HepG2 (cell line): ENCODE measurements at regions not wholly inside any gene's neighbourhood (a gene's known extent, or its start where the extent isn't known, plus 50 kb on each side); places are given as distances from the start of the nearest gene placed in this dataset.

ENCODE experiments used
- ATAC-seq: fragments of 200-7000 bp; cut with Tn5 transposase; 3 replicates; pipeline ENCODE4 v1.9.1; 2020; ENCODE audit warnings: mild to moderate bottlenecking, moderate library complexity
- BruUV-seq: library from RNA; stranded (reverse); fragments of 400-500 nt; replicated peaks from 2 replicates; lab custom pipeline; 2021; lab: Mats Ljungman, UMichigan
- CTCF ChIA-PET: fragments of 300-600 bp; formaldehyde crosslinking; extraction: SDS; loops from one replicate; lab custom pipeline; 2021; ENCODE audit warnings: low total read pairs, inconsistent platforms, low intra/inter-chr PET ratio; lab: Yijun Ruan, JAX
- POLR2A ChIA-PET: fragments of 350-600 bp; sonication (Branson Sonifier 250); formaldehyde crosslinking; loops from one replicate; lab custom pipeline; 2020; ENCODE audit warnings: antibody characterized with exemption, inconsistent platforms; lab: Yijun Ruan, JAX
- DNase-seq: peaks from one replicate; pipeline ENCODE4 v3.0.0-alpha.2; 2015; ENCODE audit warnings: low spot score
- FAIRE-seq: peaks from 3 replicates; lab custom pipeline; 2011; peaks lifted over from hg19 to GRCh38; lab: Jason Lieb, UNC
- H2AFZ ChIP-seq: one replicate; pipeline ENCODE4 v1.6.1; 2011; ENCODE audit warnings: low read length, inconsistent platforms
- H3K27ac ChIP-seq: fragments of 300-600 bp; 3 replicates; pipeline ENCODE4 v1.8.0; 2011; ENCODE audit warnings: mixed run types, mild to moderate bottlenecking, mixed read lengths, low read length, inconsistent platforms; ENCODE audit not compliant: insufficient read depth; ENCODE audit errors: extremely low read length
- H3K27me3 ChIP-seq, 2 experiments: fragments of 200-600 bp in 1 of 2; 2 replicates in 1 of 2; 3 replicates in 1 of 2; pipeline versions ENCODE4 v1.6.0 to v1.8.0; 2011; ENCODE audit warnings: low read length in 2 of 2, mild to moderate bottlenecking in 2 of 2, moderate library complexity in 2 of 2, inconsistent platforms in 1 of 2; ENCODE audit not compliant: insufficient read depth in 2 of 2, control insufficient read depth in 1 of 2
- H3K36me3 ChIP-seq, 2 experiments: fragments of 200-600 bp in 1 of 2; replicated peaks in 1 of 2; 2 replicates in 1 of 2; 3 replicates in 1 of 2; pipeline versions ENCODE4 v1.5.1 to v1.8.0; 2011; ENCODE audit warnings: low read length in 2 of 2, inconsistent platforms in 1 of 2; ENCODE audit not compliant: insufficient read depth in 2 of 2, control insufficient read depth in 1 of 2
- H3K4me1 ChIP-seq: 2 replicates; pipeline ENCODE4 v1.5.1; 2012; ENCODE audit warnings: low read length, inconsistent platforms; ENCODE audit not compliant: insufficient read depth
- H3K4me2 ChIP-seq: 2 replicates; pipeline ENCODE4 v1.6.0; 2011; ENCODE audit warnings: low read depth, low read length, inconsistent platforms
- H3K4me3 ChIP-seq, 3 experiments: fragments of 200-600 bp in 1 of 3; sonication (generic), shearing (Covaris generic) in 1 of 3; replicated peaks in 1 of 3; 2 replicates each; pipeline ENCODE4 v1.5.1; 2011 to 2016; ENCODE audit warnings: low read length in 3 of 3, inconsistent platforms in 2 of 3, low read depth in 2 of 3, mild to moderate bottlenecking in 2 of 3, control low read depth in 1 of 3, mixed read lengths in 1 of 3; ENCODE audit not compliant: insufficient read depth in 1 of 3
- H3K79me2 ChIP-seq: one replicate; pipeline ENCODE4 v1.6.1; 2011; ENCODE audit warnings: low read length, inconsistent platforms; ENCODE audit not compliant: insufficient read depth
- H3K9ac ChIP-seq: 2 replicates; pipeline ENCODE4 v1.6.0; 2011; ENCODE audit warnings: mild to moderate bottlenecking, low read depth, low read length, inconsistent platforms; ENCODE audit not compliant: insufficient read depth
- H3K9me3 ChIP-seq: 2 replicates; pipeline ENCODE4 v1.5.1; 2012; ENCODE audit warnings: mild to moderate bottlenecking, low read length
- H4K20me1 ChIP-seq: 2 replicates; pipeline ENCODE4 v1.6.0; 2011; ENCODE audit warnings: inconsistent platforms, mild to moderate bottlenecking, low read length, moderate library complexity; ENCODE audit not compliant: insufficient read depth
- AKAP8 ChIP-seq: sonication (generic); formaldehyde crosslinking; IDR thresholded peaks from 2 replicates; pipeline ENCODE4 v1.5.1; 2020; ENCODE audit warnings: mild to moderate bottlenecking, missing genetic modification reagents
- GATAD1 ChIP-seq: IDR thresholded peaks from 2 replicates; pipeline ENCODE4 v1.6.1; 2016; ENCODE audit warnings: missing genetic modification reagents, missing compliant biosample characterization
- NFE2 ChIP-seq: sonication (generic); formaldehyde crosslinking; IDR thresholded peaks from 2 replicates; pipeline ENCODE4 v1.4.0; 2020; ENCODE audit warnings: missing genetic modification reagents
- NONO ChIP-seq, 2 experiments: fragments of 450-650 bp in 1 of 2; sonication (generic) in 1 of 2; formaldehyde crosslinking in 1 of 2; IDR thresholded peaks in 1 of 2; conservative IDR thresholded peaks in 1 of 2; 2 replicates each; pipeline versions ENCODE4 v1.6.1 to v1.8.0; 2017 to 2022; ENCODE audit warnings: mild to moderate bottlenecking in 1 of 2, missing genetic modification reagents in 1 of 2, moderate library complexity in 1 of 2
- PHF21A ChIP-seq: sonication (generic); formaldehyde crosslinking; IDR thresholded peaks from 2 replicates; pipeline ENCODE4 v1.5.0; 2020; ENCODE audit warnings: mild to moderate bottlenecking, missing genetic modification reagents
- ZBTB39 ChIP-seq: sonication (generic); formaldehyde crosslinking; IDR thresholded peaks from 2 replicates; pipeline ENCODE4 v1.5.0; 2020; ENCODE audit warnings: missing genetic modification reagents
- ZFY ChIP-seq: sonication (generic); formaldehyde crosslinking; IDR thresholded peaks from 2 replicates; pipeline ENCODE4 v1.4.0; 2020; ENCODE audit warnings: missing genetic modification reagents
- ZNF280D ChIP-seq: sonication (generic); formaldehyde crosslinking; IDR thresholded peaks from 2 replicates; pipeline ENCODE4 v1.5.1; 2020; ENCODE audit warnings: mild to moderate bottlenecking, missing genetic modification reagents
- ZNF30 ChIP-seq: sonication (generic); formaldehyde crosslinking; IDR thresholded peaks from 2 replicates; pipeline ENCODE4 v1.5.0; 2020; ENCODE audit warnings: mild to moderate bottlenecking, missing genetic modification reagents
- ZNF350 ChIP-seq: sonication (generic); formaldehyde crosslinking; IDR thresholded peaks from 2 replicates; pipeline ENCODE4 v1.4.0; 2020; ENCODE audit warnings: mild to moderate bottlenecking, low read depth, missing genetic modification reagents, borderline replicate concordance
- WGBS: methylation state at CpG from one replicate; pipeline ENCODE4 v1.1.6; 2017; ENCODE audit warnings: low lambda C conversion rate; 5-methylcytosine and 5-hydroxymethylcytosine counted together
- in situ Hi-C: cut with HindIII; loops from 2 replicates; pipeline ENCODE4 v1.10.0; 2017; ENCODE audit warnings: low pct_unique_long_range_greater_than_20kb; ENCODE audit not compliant: extremely low pct_ligation_motif_present
- intact Hi-C: fragments of 100-400 bp; cut with micrococcal nuclease; formaldehyde crosslinking; loops from one replicate; pipeline ENCODE4 v1.10.0; 2022; ENCODE audit not compliant: unreplicated experiment

DNA sequence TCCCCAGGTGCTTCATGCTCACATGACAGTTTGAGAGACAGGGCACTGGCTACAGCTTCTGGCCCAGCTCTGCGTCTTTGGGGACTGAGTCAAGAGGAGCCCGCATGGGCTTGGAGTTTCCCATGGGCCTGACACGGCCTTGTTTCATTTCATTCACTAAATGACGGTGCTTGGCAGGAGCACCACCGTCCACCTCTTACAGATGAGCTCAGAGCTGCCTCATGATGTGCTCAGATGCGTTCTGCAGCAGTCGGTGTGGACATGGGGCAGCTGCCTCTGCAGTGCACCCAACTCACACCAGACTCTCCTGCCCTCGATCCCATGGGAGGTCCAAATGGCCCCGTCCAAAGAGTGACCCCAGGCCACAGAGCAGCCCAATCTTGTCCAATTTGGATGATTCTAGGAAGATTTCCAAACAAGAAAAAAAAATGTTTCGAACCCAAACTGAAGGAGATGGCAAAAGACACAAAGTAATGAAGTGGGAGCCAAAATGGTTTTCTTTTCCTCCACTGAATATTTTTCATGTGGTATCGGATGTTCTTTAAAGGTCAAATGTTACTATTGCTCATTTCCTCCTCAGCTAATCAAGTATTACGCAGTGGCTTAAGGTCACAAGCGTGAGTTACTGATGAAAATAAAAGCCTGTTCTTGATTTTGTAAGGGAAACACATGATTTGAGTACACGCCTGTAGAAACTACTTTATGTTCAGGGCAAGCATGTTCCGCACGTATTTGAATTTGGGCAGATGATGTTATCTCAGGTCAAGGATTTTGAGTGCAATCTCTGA, 524.2 kb downstream of the CDH26 start:
- H4K20me1 ChIP-seq = no peaks in the 10 kb centered on the region
- CTCF ChIA-PET = no interaction called here

GRCh38 chr20:60483371-60483770, 525.1 kb downstream of the CDH26 start:
- peaks cover 43% of the 10 kb centered on the region for H3K9me3 ChIP-seq
- no peak overlapping the region for H3K9ac ChIP-seq
- H3K27me3 ChIP-seq = peaks cover 0 to 6% of the 10 kb centered on the region in 2 experiments; a peak in 1 of 5 replicates
- no peak overlapping the region for H3K4me2 ChIP-seq
- no peak for TF ChIP-seq NONO (IDR thresholded peaks at IDR 0.05)
- no peak for TF ChIP-seq NONO (CRISPR knock-in tag; conservative IDR thresholded peaks at IDR 0.05)
- TF ChIP-seq ZNF30 (CRISPR knock-in tag) = no peak
- no peak for TF ChIP-seq ZNF280D
- no peak for TF ChIP-seq ZNF350
- no peak for TF ChIP-seq ZBTB39 (CRISPR knock-in tag)
- no peak for TF ChIP-seq ZFY
- no peak for TF ChIP-seq NFE2 (CRISPR knock-in tag)
- DNase-seq (no peak), FAIRE-seq (no peak), ATAC-seq (no peak)
- POLR2A ChIA-PET = no interaction called here
- in situ Hi-C loops (no loop called here), intact Hi-C loops (no loop called here)
- 8% methylated on average over 1 of the region's 1 CpG for WGBS
- H4K20me1 ChIP-seq = no peaks in the 10 kb centered on the region
- no peak overlapping the region for H3K4me3 ChIP-seq
- no TSS peak for BruUV-seq
- no peaks in the 10 kb centered on the region for H3K36me3 ChIP-seq
- no peaks in the 10 kb centered on the region for H3K4me1 ChIP-seq
- no peak overlapping the region for H3K27ac ChIP-seq
- H2AFZ ChIP-seq = no peak overlapping the region
- CTCF ChIA-PET = no interaction called here
- no peaks in the 10 kb centered on the region for H3K79me2 ChIP-seq

More for the DNA sequence above, 524.2 kb downstream of the CDH26 start:
- Histone ChIP-seq H3K9me3 (peaks cover 37% of the 10 kb centered on the region), H3K79me2 (no peaks in the 10 kb centered on the region), H2AFZ (no peak overlapping the region), H3K27me3 (peaks cover 0 to 6% of the 10 kb centered on the region in 2 experiments; a peak in 1 of 5 replicates), H3K4me3 (no peak overlapping the region), H3K27ac (no peak overlapping the region), H3K4me2 (no peak overlapping the region), H3K9ac (no peak overlapping the region), H3K36me3 (no peaks in the 10 kb centered on the region), H3K4me1 (no peaks in the 10 kb centered on the region)
- no TSS peak for BruUV-seq
- intact Hi-C loops (no loop called here), in situ Hi-C loops (no loop called here)
- no peak for ATAC-seq
- FAIRE-seq = no peak
- WGBS = 26% methylated on average over 16 of the region's 16 CpGs
- DNase-seq = no peak
- TF ChIP-seq AKAP8 (CRISPR knock-in tag) (no peak), PHF21A (CRISPR knock-in tag) (no peak), GATAD1 (CRISPR knock-in tag) (no peak)
- POLR2A ChIA-PET = no interaction called here
